Prostate gland (tissue), 1 donor: ENCODE measurements at regions not wholly inside any gene's neighbourhood (a gene's known extent, or its start where the extent isn't known, plus 50 kb on each side); places are given as distances from the start of the nearest gene placed in this dataset.

ENCODE experiments used
- POLR2A ChIP-seq: fragments of 450-650 bp; IDR thresholded peaks from one replicate; pipeline ENCODE4 v1.6.1; 2016; ENCODE audit warnings: antibody characterized with exemption, mild to moderate bottlenecking
- POLR2AphosphoS5 ChIP-seq: sonication (generic); formaldehyde crosslinking; IDR thresholded peaks from one replicate; pipeline ENCODE4 v1.6.1; 2017; ENCODE audit warnings: antibody characterized with exemption

DNA sequence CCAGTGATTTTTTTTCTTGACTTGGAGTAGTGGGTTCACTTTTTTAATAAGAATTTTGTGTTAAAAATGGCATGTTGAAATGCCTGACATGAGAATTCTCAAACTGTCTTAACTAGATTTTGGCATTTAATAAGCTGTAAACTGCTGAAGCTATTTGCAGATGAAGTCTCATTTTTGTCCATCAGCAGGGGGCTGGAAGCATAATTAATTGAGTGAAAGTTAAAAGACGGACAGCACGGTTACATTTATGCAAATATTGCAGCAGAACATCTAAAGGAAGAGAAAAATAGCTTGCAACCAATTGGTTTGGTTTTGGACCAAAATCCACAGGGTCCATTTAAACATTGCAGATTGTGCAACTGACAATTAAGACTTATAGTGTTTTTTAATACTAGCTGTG lies 837.3 kb upstream of the KLHL1 start:
- no peak for TF ChIP-seq POLR2A
- TF ChIP-seq POLR2AphosphoS5, result no peak
